ENCODE measurements at regions not wholly inside any gene's neighbourhood (a gene's known extent, or its start where the extent isn't known, plus 50 kb on each side); places are given as distances from the start of the nearest gene placed in this dataset.

DNA sequence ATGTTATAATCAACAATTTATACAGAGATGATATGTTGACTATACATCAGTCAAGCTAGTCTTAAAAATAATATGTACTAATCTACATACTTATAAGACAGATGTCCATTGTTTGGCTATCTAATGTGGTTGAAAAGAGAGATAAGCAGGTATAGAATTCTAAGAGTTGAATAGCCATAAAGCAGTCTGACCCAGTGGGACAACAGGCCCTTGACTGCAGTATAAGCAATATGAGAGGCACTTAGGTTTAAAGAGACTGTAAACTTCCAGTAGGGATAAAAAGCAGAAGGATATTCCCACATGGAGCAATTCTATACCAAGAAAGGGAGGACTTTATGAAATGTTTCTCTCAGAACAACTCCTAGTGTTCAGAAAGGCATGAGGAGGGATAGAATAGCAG lies 139.3 kb downstream of the ELAPOR2 start:
- Histone ChIP-seq H3K36me3 (ENCODE audit: control insufficient read depth in 2 of 2, insufficient read depth in 2 of 2, low read length in 1 of 2) (no peaks in the 10 kb centered on the region), H3K27ac (ENCODE audit: control insufficient read depth, insufficient read depth) (no peak overlapping the region), H3K4me2 (ENCODE audit: control insufficient read depth, insufficient read depth) (no peak overlapping the region), H3K4me3 (no peak overlapping the region), H4K20me1 (ENCODE audit: control insufficient read depth, insufficient read depth) (no peaks in the 10 kb centered on the region), H3K4me1 (ENCODE audit: control insufficient read depth, insufficient read depth, low read length) (no peaks in the 10 kb centered on the region), H3K79me2 (ENCODE audit: control insufficient read depth, insufficient read depth, low read length) (no peaks in the 10 kb centered on the region), H3K9me3 (replicated peaks; ENCODE audit: control insufficient read depth, insufficient read depth, low read length) (no peaks in the 10 kb centered on the region), H3K27me3 (replicated peaks in 1 of 2; ENCODE audit: control insufficient read depth in 2 of 2, insufficient read depth in 2 of 2, low read length in 1 of 2) (no peaks in the 10 kb centered on the region), H3K9ac (ENCODE audit: control insufficient read depth, insufficient read depth, low read length) (no peak overlapping the region), H2AFZ (ENCODE audit: control insufficient read depth, low read depth, low read length) (no peak overlapping the region)
- ChIA-PET CTCF (no interaction called here), RAD21 (ENCODE audit: unreplicated experiment) (no interaction called here), SMC1A (ENCODE audit: uncharacterized antibody, unreplicated experiment) (no interaction called here), POLR2A (no interaction called here)
- no TSS peak for BruUV-seq (replicated peaks)
- intact Hi-C loops (cut with micrococcal nuclease; ENCODE audit: unreplicated experiment): no loop called here
- in situ Hi-C loops (cut with MboI): no loop called here
- TF ChIP-seq FOXM1 (IDR thresholded peaks at IDR 0.05; ENCODE audit: low read depth, low read length) (no peak), RFX5 (IDR thresholded peaks at IDR 0.05; ENCODE audit: low read depth, low read length) (no peak), ZNF207 (IDR thresholded peaks at IDR 0.05; ENCODE audit: borderline replicate concordance) (no peak), NFYA (IDR thresholded peaks at IDR 0.05; ENCODE audit: borderline replicate concordance, low read depth, low read length) (no peak)
- DNase-seq (ENCODE audit: low read depth, low spot score) (no peak), FAIRE-seq (no peak), ATAC-seq (no peak)

GRCh38 chr7:86918245-86918644 lies 141.2 kb downstream of the ELAPOR2 start:
- in situ Hi-C loops (cut with MboI): no loop called here
- FAIRE-seq (no peak), ATAC-seq (no peak), DNase-seq (ENCODE audit: low read depth, low spot score) (no peak)
- Histone ChIP-seq H3K36me3 (ENCODE audit: control insufficient read depth in 2 of 2, insufficient read depth in 2 of 2, low read length in 1 of 2) (no peaks in the 10 kb centered on the region), H4K20me1 (ENCODE audit: control insufficient read depth, insufficient read depth) (no peaks in the 10 kb centered on the region), H3K27me3 (replicated peaks in 1 of 2; ENCODE audit: control insufficient read depth in 2 of 2, insufficient read depth in 2 of 2, low read length in 1 of 2) (no peaks in the 10 kb centered on the region), H3K27ac (ENCODE audit: control insufficient read depth, insufficient read depth) (no peak overlapping the region), H3K4me1 (ENCODE audit: control insufficient read depth, insufficient read depth, low read length) (no peaks in the 10 kb centered on the region), H3K4me3 (no peak overlapping the region), H3K9me3 (replicated peaks; ENCODE audit: control insufficient read depth, insufficient read depth, low read length) (no peaks in the 10 kb centered on the region), H3K4me2 (ENCODE audit: control insufficient read depth, insufficient read depth) (no peak overlapping the region), H3K79me2 (ENCODE audit: control insufficient read depth, insufficient read depth, low read length) (no peaks in the 10 kb centered on the region), H2AFZ (ENCODE audit: control insufficient read depth, low read depth, low read length) (no peak overlapping the region), H3K9ac (ENCODE audit: control insufficient read depth, insufficient read depth, low read length) (no peak overlapping the region)
- intact Hi-C loops (cut with micrococcal nuclease; ENCODE audit: unreplicated experiment): loop anchor here (10.0 kb wide), 1 partner anchor 63 kb away; no protein-coding TSS in a partner anchor
- 70% methylated on average over 3 of the region's 3 CpGs for WGBS (ENCODE audit: insufficient coverage, insufficient replicate concordance, low lambda C conversion rate, missing lambda C conversion rate)
- BruUV-seq (replicated peaks): no TSS peak
- ChIA-PET POLR2A (no interaction called here), RAD21 (ENCODE audit: unreplicated experiment) (interaction anchor here (0.6 to 0.8 kb wide), 2 partner anchors 8 to 13 kb away, joined by 3 read pairs; no protein-coding TSS in a partner anchor), CTCF (interaction anchor here (0.8 to 1.7 kb wide), 5 partner anchors 8 to 320 kb away, joined by 3 to 5 read pairs (median 4); no protein-coding TSS in a partner anchor), SMC1A (ENCODE audit: uncharacterized antibody, unreplicated experiment) (interaction anchor here (0.9 to 1.8 kb wide), 2 partner anchors 13 to 305 kb away, joined by 4 read pairs; no protein-coding TSS in a partner anchor)
- TF ChIP-seq KAT2A (conservative IDR thresholded peaks at IDR 0.05; ENCODE audit: control insufficient read depth, low read depth, low read length): no peak
- no peak for TF ChIP-seq KDM1A (IDR thresholded peaks at IDR 0.05; ENCODE audit: borderline replicate concordance)
- TF ChIP-seq GABPA (IDR thresholded peaks at IDR 0.05; ENCODE audit: low read depth): no peak
- no peak for TF ChIP-seq HDAC2 (IDR thresholded peaks at IDR 0.05)
- TF ChIP-seq ASH2L (IDR thresholded peaks at IDR 0.05; ENCODE audit: borderline replicate concordance, low read depth): no peak
- no peak for TF ChIP-seq CEBPB (IDR thresholded peaks at IDR 0.05; ENCODE audit: borderline replicate concordance in 1 of 2, low read depth in 2 of 2, low read length in 2 of 2)
- no peak for TF ChIP-seq SREBF1 (IDR thresholded peaks at IDR 0.05; ENCODE audit: low read length)
- TF ChIP-seq NFYB (IDR thresholded peaks at IDR 0.05; ENCODE audit: insufficient read depth, low read depth, low read length): no peak
- no peak for TF ChIP-seq MTA2 (IDR thresholded peaks at IDR 0.05; ENCODE audit: low read depth)
- no peak for TF ChIP-seq HDAC6 (IDR thresholded peaks at IDR 0.05; ENCODE audit: unreplicated experiment)
- no peak for TF ChIP-seq FOXM1 (IDR thresholded peaks at IDR 0.05; ENCODE audit: low read depth, low read length)
- TF ChIP-seq, protein P1, sequence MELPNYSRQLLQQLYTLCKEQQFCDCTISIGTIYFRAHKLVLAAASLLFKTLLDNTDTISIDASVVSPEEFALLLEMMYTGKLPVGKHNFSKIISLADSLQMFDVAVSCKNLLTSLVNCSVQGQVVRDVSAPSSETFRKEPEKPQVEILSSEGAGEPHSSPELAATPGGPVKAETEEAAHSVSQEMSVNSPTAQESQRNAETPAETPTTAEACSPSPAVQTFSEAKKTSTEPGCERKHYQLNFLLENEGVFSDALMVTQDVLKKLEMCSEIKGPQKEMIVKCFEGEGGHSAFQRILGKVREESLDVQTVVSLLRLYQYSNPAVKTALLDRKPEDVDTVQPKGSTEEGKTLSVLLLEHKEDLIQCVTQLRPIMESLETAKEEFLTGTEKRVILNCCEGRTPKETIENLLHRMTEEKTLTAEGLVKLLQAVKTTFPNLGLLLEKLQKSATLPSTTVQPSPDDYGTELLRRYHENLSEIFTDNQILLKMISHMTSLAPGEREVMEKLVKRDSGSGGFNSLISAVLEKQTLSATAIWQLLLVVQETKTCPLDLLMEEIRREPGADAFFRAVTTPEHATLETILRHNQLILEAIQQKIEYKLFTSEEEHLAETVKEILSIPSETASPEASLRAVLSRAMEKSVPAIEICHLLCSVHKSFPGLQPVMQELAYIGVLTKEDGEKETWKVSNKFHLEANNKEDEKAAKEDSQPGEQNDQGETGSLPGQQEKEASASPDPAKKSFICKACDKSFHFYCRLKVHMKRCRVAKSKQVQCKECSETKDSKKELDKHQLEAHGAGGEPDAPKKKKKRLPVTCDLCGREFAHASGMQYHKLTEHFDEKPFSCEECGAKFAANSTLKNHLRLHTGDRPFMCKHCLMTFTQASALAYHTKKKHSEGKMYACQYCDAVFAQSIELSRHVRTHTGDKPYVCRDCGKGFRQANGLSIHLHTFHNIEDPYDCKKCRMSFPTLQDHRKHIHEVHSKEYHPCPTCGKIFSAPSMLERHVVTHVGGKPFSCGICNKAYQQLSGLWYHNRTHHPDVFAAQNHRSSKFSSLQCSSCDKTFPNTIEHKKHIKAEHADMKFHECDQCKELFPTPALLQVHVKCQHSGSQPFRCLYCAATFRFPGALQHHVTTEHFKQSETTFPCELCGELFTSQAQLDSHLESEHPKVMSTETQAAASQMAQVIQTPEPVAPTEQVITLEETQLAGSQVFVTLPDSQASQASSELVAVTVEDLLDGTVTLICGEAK (IDR thresholded peaks at IDR 0.05; ENCODE audit: borderline replicate concordance): no peak
- TF ChIP-seq CBX3 (IDR thresholded peaks at IDR 0.05; ENCODE audit: borderline replicate concordance, low read depth): no peak
- no peak for TF ChIP-seq ZNF217 (IDR thresholded peaks at IDR 0.05)
